ENCODE measurements at regions not wholly inside any gene's neighbourhood (a gene's known extent, or its start where the extent isn't known, plus 50 kb on each side); places are given as distances from the start of the nearest gene placed in this dataset.
"Not testable (repeated sequence)": the region's sequence is repeated elsewhere in the genome, so short reads cannot be mapped to it uniquely, and the experiment has no call there.

- intact Hi-C loops (cut with DNase I): no loop called here
- no peak for DNase-seq (ENCODE audit: missing footprints)
- no peak for ATAC-seq
These were observed 782.5 kb downstream of the TMTC2 start for GRCh38 chr12:83468988-83469908.

GRCh38 chr12:83465632-83466031 is 778.9 kb downstream of the TMTC2 start:
- no peak for ATAC-seq
- DNase-seq (ENCODE audit: missing footprints): no peak
- intact Hi-C loops (cut with DNase I): no loop called here

DNA sequence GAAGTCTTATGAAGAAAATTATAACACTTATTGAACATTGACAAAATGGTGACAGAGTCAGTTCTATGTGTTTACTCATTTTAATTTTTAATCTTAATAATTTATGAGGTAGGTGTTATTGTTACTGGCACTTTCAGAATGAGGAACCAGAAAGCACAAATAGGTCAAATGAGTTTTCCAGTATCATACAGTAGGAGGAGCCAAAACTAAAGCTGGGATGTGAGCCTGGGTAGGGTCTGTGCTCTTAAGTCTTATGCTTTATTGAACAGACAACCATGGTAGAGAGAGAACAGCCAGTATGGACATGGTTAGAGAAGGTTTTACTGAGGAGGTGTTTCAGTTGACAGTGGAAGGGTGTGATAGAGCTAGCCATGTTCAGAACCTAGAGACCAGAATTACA is 775.7 kb downstream of the TMTC2 start:
- DNase-seq (ENCODE audit: missing footprints): no peak
- intact Hi-C loops (cut with DNase I): no loop called here
- ATAC-seq: no peak

DNA sequence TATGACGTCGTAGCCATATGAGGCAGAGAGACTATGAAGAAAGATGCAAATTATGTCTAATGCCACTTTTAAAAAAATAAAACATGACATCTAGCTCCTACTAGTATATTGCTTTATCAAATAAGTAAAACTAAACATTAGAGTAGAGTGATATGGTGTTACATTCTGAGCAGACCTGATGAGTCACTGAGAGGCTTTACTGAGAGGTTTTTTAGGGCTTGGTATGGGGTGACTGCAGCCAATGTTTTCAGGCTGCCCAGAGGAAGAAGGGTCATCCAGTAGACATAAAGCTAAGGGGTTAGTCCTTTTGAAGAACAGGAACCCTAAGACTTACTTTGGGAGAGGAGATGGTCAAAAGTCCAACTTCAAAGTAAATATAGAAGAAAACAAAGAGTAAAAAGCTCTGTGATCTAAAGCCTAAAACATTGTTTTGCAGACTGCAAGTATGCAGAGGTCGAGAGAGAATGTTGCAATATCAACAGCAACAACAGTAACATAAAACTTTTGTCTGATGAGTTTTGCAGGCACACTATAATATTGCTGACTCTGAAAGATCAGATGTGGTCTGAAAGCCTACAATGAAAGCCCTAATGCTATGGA is 774.7 kb downstream of the TMTC2 start:
- DNase-seq (ENCODE audit: missing footprints): no peak
- no peak for ATAC-seq
- intact Hi-C loops (cut with DNase I): no loop called here

DNA sequence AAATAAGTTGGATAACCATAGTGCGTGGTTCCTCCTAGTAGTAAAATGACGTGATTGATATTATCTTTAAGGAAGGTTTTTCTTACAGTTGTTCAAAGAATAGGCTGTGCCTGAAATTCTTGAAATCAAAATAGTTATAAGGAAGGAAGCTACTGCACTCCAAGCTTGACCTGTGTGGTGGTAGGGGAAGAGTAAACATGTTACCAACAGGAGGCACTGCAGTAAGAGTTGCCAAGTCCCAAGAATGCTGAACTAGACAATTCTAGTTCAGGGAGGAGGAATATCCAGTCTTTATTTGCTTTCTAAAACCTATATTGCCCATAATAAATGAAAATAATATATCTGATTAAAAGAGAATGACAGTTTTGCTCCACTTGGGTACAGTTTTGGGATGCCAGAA is 764.5 kb downstream of the TMTC2 start:
- intact Hi-C loops (cut with DNase I): no loop called here
- DNase-seq (ENCODE audit: missing footprints) (no peak), ATAC-seq (no peak)

DNA sequence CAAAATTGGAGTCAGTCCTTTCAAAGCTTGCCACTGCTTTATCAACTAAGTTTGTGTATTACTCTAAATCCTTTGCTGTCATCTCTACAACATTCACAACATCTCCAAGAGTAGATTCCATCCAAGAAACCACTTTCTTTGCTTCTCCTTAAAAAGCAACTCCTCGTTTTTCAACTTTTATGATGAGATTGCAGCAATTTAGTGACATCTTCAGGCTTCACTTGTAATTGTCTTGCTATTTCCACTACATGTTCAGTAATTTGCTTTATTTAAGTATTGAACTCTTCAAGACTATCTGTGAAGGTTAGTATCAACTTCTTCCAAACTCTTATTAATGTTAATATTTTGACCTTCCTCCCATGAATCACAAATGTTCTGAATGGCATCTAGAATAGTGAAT is 747.9 kb downstream of the TMTC2 start:
- intact Hi-C loops (cut with DNase I): no loop called here
- ATAC-seq: no peak
- no peak for DNase-seq (ENCODE audit: missing footprints)

DNA sequence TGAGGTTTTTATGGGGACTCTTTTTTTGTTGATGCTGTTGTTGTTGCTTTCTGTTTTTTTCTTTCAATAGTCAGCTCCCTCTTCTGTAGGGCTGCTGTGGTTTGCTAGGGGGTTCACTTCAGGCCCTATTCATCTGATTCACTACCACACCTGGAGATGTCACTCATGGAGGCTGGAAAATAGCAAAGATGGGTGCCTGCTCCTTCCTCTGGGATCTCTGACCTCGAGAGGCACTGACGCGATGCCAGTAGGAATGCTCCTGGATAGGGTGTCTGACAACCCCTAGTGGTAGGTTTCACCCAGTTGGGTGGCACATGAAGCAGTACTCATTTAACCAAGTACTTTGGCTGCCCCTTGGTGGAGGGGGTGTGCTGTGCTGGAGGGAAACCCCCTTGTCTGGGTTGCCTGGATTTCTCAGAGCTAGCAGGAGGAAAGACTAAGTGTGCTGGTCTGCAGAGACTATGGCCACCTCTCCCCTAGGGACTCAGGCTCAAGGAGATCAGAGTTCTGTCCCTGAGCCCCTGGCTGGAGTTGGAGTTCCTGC is 745.5 kb downstream of the TMTC2 start:
- intact Hi-C loops (cut with DNase I): no loop called here
- no peak for DNase-seq (ENCODE audit: missing footprints)

DNA sequence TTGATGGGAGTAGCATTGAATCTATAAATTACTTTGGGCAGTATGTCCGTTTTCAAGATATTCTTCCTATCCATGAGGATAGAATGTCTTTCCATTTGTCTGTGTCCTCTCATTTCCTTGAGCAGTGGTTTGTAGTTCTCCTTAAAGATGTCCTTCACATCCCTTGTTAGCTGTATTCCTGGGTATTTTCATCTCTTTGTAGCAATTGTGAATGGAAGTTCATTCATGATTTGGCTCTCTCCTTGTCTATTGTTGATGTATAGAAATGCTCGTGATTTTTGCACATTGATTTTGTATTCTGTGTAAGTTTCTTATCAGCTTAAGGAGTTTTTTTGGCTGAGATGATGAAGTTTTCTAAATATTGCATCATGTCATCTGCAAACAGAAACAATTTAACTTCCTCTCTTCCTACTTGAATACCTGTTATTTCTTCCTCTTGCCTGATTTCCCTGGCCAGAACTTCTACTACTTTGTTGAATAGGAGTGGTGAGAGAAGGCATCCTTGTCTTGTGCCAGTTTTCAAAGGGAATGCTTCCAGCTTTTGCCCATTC is 741.0 kb downstream of the TMTC2 start:
- intact Hi-C loops (cut with DNase I): not testable (repeated sequence)

More for the DNA sequence above, 745.5 kb downstream of the TMTC2 start:
- ATAC-seq: no peak

GRCh38 chr12:83414981-83415380 is 728.3 kb downstream of the TMTC2 start:
- DNase-seq (ENCODE audit: missing footprints) (no peak), ATAC-seq (no peak)
- intact Hi-C loops (cut with DNase I): no loop called here

More for the DNA sequence above, 741.0 kb downstream of the TMTC2 start:
- not testable (repeated sequence) for ATAC-seq; DNase-seq (ENCODE audit: missing footprints)

DNA sequence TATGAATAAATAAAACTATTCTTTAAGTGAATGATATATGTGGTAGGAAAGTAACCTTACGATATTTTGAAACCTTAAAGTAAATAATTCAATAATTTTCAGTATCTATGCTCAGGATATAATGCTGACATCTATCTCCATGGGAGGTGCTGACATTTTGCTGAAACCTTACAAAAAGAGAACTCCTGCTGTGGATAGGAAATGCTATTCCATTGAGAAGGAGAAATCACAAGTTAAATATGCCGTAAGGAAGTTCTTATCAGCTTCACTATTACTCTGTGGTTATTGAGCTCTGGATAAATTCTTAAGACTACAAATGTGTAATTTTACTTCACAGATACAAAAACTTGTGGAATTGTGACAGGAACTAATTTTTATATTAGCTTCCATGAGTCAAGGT is 722.1 kb downstream of the TMTC2 start:
- DNase-seq (ENCODE audit: missing footprints): no peak
- intact Hi-C loops (cut with DNase I): no loop called here
- ATAC-seq: no peak

DNA sequence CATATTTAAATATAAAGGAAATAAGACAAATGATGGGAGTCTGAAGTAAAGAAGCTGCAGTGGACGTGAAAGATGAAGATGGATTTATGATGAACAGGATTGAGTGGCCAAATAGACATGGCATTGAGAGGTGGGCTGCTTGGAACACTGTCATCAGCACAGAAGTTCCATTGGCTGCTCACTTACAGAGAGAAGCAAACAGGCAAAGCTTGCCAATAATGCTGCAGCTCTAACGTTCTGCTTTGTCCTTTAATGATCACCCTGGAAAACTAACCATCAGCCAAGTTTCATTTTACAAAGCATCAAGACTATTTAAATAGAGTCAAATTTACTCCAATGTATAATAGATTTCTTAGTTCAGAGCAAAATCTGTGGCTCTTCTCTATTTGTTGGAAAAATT is 721.4 kb downstream of the TMTC2 start:
- DNase-seq (ENCODE audit: missing footprints) (no peak), ATAC-seq (no peak)
- intact Hi-C loops (cut with DNase I): no loop called here

DNA sequence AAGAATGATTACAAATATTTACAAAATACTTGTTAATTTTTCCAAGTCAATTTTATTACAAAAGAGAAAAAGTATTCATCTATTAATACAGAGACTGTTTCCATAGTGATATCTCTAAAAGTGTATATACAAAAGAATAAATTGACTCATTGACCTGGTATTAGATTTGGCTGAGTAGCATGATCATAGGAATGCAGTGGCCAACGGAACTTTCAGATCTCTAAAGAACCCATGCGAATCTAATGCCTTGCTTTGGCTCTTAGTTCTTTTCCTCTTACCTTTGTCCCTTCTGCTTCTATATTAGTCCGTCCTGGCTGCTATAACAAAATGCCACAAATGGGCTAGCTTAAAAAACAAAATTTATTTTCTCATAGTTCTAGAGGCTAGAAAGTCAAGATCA is 717.8 kb downstream of the TMTC2 start:
- ATAC-seq (no peak), DNase-seq (ENCODE audit: missing footprints) (no peak)
- intact Hi-C loops (cut with DNase I): no loop called here

- DNase-seq (ENCODE audit: missing footprints) (no peak), ATAC-seq (no peak)
- intact Hi-C loops (cut with DNase I): no loop called here
These were observed 703.5 kb downstream of the TMTC2 start for GRCh38 chr12:83390186-83390585.

GRCh38 chr12:83389237-83389996 is 702.7 kb downstream of the TMTC2 start:
- intact Hi-C loops (cut with DNase I): no loop called here
- ATAC-seq (no peak), DNase-seq (ENCODE audit: missing footprints) (no peak)

DNA sequence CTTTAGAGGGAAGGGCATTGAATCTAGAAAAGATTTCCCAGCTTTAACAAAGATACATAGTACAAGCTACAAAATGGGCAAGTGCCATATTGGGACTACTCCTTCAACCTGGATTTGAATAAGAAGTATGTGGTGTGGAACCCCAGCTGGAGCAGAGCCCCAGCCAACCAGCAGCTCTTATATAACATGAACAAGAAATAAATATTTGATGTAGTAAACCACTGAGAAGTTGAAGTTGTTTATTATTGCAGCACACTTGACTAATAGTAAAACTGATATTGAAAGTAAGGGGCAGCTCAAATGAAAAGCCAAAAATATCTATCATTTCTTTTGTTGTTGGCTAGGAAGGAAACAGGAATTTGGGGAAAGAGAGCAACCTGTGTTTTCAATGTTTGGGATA is 701.8 kb downstream of the TMTC2 start:
- intact Hi-C loops (cut with DNase I): no loop called here
- ATAC-seq (no peak), DNase-seq (ENCODE audit: missing footprints) (no peak)

GRCh38 chr12:83386527-83387264 is 700.0 kb downstream of the TMTC2 start:
- intact Hi-C loops (cut with DNase I): no loop called here
- DNase-seq (ENCODE audit: missing footprints): no peak

GRCh38 chr12:83378186-83378727 is 691.6 kb downstream of the TMTC2 start:
- DNase-seq (ENCODE audit: missing footprints): no peak
- no peak for ATAC-seq
- intact Hi-C loops (cut with DNase I): no loop called here

More at GRCh38 chr12:83386527-83387264, 700.0 kb downstream of the TMTC2 start:
- ATAC-seq: no peak

DNA sequence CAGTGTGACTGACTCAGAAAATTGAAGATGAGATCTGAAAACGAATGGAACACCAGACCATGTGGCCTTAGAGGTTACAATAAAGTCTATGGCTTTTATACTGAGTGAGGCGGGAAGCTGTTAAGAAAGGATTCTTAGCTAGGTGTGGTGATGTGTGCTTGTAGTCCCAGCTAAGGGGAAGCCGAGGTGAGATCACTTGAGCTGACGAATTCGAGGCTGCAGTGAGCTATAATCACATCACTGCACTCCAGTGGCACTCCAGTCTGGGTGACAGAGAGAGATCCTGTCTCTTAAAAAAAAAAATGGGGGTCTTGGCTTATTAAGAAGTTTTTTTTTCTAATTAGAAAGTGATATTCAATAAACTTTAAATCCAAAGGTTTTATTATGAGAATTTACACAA is 678.6 kb downstream of the TMTC2 start:
- DNase-seq (ENCODE audit: missing footprints) (no peak), ATAC-seq (no peak)
- intact Hi-C loops (cut with DNase I): no loop called here

Measured in Right ventricle myocardium inferior (tissue), 1 donor.